GM13977 (cell line): ENCODE measurements at regions not wholly inside any gene's neighbourhood (a gene's known extent, or its start where the extent isn't known, plus 50 kb on each side); places are given as distances from the start of the nearest gene placed in this dataset.
A peak's percentile ranks its signal among the peaks of the same experiment; 100 is the strongest.

Experiments
- DNase-seq: peaks from one replicate; pipeline ENCODE4 v3.0.0; 2012; ENCODE audit warnings: low spot score
- in situ Hi-C: fragments of 300-500 bp; cut with MboI; formaldehyde crosslinking; loops from one replicate; pipeline ENCODE4 v1.12.0; 2022; ENCODE audit warnings: low sequenced_read_pairs, low pct_unique_long_range_greater_than_20kb, mixed read lengths, inconsistent platforms; ENCODE audit not compliant: unreplicated experiment
- TF ChIP-seq, protein P1 (sequence below): IDR thresholded peaks from 2 replicates; pipeline ENCODE4 v1.5.1; 2012; ENCODE audit warnings: mild to moderate bottlenecking, control low read depth; ENCODE audit not compliant: insufficient read depth; ENCODE audit errors: extremely low read depth, missing control alignments

DNA sequence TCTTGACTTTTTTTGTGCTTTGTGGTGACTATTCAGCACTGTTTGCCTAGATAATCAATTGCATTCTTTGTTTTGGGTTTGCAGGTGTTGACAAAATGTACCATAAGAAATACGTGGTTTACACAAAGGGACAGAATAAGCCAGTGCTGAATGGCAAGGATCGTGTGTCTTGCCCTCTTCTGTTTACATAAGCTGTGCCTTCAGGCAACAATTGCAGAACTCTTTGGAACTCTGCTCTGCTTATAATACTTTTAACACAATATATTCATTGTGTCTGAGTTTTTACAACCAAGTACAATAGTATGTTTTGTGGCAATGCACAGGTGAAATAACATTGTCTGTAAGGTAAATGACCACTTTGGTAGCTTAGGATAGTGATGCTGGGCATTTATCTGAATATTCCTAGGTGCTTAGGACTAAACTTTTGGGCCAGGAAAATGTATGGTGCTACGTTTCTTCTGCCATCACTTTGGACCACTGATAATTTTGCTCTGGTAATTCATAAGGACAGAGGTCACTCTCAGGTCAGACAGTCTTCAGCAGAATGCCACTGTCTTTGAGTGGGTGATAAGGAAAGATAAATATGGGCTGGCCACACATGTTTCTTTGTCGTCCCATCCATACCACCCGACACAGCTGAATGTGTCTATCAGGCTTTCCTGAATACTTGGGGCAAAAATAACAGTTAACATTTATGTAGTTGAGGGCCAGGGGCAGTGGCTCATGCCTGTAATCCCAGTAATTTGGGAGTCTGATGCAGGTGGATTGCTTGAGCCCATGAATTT is 344.6 kb upstream of the IMPG1 start:
- DNase-seq: no peak
- in situ Hi-C loops: no loop called here
- TF ChIP-seq, protein P1, sequence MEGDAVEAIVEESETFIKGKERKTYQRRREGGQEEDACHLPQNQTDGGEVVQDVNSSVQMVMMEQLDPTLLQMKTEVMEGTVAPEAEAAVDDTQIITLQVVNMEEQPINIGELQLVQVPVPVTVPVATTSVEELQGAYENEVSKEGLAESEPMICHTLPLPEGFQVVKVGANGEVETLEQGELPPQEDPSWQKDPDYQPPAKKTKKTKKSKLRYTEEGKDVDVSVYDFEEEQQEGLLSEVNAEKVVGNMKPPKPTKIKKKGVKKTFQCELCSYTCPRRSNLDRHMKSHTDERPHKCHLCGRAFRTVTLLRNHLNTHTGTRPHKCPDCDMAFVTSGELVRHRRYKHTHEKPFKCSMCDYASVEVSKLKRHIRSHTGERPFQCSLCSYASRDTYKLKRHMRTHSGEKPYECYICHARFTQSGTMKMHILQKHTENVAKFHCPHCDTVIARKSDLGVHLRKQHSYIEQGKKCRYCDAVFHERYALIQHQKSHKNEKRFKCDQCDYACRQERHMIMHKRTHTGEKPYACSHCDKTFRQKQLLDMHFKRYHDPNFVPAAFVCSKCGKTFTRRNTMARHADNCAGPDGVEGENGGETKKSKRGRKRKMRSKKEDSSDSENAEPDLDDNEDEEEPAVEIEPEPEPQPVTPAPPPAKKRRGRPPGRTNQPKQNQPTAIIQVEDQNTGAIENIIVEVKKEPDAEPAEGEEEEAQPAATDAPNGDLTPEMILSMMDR: no peak

DNA sequence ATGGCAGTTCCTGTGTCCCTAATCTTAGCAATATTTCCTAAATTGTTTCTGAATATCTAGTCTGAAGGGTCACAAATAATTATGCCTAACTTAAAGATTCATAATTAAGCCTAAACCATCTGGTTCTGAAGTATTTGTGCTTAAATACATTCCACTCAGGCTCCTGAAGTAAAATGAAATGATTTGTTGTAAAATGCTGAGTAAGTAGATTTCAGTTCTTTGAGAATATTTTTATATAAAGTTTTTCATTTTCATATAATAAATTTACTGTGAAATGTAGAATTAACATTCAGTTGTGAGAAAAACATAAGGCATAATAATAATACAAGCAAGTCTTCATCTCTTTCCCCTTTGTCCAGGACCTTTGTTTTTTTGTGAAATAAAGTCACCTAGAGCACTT is 330.6 kb upstream of the IMPG1 start:
- no peak for DNase-seq
- TF ChIP-seq, protein P1: no peak
- in situ Hi-C loops: no loop called here

DNA sequence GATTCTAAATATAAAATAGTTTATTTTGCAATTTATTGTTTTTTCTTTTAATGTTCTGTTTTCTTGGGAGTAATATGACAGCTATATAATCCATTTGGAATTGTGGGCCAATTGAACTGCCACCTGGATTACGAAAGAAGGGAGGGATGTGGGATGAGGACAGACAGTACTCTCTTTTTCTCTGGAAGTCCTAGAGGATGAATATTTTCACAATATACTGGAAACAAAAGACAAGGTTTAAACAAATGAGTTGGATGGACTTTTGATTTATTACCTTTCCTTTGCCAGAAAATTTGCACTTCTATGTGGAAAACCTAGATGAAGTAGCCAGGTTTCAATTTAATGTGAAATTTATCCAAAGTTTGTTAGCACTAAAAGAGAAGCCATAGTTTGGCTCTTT is 325.5 kb upstream of the IMPG1 start:
- in situ Hi-C loops: no loop called here
- TF ChIP-seq, protein P1: no peak
- DNase-seq: no peak

DNA sequence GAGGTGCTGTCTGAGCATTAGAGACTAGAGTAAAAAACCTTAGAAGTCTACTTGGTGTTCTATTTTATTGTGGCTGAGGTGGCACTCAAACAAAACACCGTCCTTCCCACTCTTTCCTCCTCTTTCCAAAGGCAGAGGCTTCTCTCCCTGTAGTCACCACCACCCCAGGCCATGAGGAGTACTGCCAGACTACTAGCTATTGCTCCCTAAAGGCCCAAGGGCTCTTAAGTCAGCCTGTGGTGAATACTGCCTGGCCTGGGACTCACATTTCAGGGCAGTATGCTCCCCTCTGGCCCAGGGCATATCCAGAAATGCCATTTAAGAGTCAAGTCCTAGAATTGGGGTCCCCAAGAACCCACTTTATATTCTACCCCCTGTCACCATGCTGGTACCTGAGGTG is 309.7 kb upstream of the IMPG1 start:
- TF ChIP-seq, protein P1: no peak
- no peak for DNase-seq
- in situ Hi-C loops: no loop called here

DNA sequence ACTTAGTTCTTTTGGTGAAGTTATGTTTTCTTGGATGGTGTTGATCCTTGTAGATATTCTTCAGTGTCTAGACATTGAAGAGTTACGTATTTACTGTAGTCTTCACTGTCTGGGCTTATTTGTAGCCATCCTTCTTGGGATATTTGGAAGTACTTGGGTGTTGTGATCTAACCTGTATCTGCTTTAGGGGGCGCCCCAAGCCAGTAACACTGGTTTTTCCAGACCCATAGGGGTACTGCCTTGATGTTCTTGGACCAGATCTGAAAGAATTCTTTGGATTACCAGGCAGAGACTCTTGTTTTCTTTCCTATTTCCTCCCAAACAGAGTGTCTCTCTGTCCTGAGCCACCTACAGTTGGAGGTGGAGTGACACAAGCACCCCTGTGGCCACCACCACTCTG is 309.1 kb upstream of the IMPG1 start:
- TF ChIP-seq, protein P1: no peak
- no peak for DNase-seq
- in situ Hi-C loops: no loop called here

DNA sequence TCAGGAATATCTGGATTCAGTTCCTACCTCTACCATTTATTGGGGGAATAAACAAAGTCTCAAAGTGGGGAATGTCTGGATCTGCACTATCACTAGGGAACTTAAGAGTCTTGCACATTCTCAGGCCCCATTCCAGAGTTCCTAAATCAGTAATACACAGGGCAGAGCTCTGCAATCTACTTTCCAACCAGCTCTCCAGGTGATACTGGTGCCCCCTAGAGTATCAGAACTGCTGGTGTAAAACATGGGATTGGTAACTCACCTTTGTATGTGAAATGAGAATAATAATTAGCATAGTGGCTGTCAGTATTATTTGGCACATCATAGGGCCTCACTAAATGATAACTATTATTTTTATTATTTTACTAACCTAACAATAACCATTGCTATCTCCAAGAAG is 278.8 kb upstream of the IMPG1 start:
- in situ Hi-C loops: no loop called here
- no peak for DNase-seq
- TF ChIP-seq, protein P1: peak; percentile 37
